IMR-90 (cell line): ENCODE measurements at regions not wholly inside any gene's neighbourhood (a gene's known extent, or its start where the extent isn't known, plus 50 kb on each side); places are given as distances from the start of the nearest gene placed in this dataset.

ENCODE experiments used
- CEBPB ChIP-seq: IDR thresholded peaks from 2 replicates; pipeline ENCODE4 v1.6.1; 2012; ENCODE audit warnings: low read depth, low read length, improper control_type of control experiment
- POLR2A ChIP-seq: IDR thresholded peaks from 2 replicates; pipeline ENCODE4 v1.6.1; 2012; ENCODE audit warnings: mild to moderate bottlenecking, low read depth, low read length
- RAD21 ChIP-seq: IDR thresholded peaks from 2 replicates; pipeline ENCODE4 v1.6.1; 2012; ENCODE audit warnings: low read length, improper control_type of control experiment
- TF ChIP-seq, protein P1 (sequence below): conservative IDR thresholded peaks from 2 replicates; pipeline ENCODE4 v1.5.1; 2012; ENCODE audit warnings: mild to moderate bottlenecking, low read depth, low read length, improper control_type of control experiment

DNA sequence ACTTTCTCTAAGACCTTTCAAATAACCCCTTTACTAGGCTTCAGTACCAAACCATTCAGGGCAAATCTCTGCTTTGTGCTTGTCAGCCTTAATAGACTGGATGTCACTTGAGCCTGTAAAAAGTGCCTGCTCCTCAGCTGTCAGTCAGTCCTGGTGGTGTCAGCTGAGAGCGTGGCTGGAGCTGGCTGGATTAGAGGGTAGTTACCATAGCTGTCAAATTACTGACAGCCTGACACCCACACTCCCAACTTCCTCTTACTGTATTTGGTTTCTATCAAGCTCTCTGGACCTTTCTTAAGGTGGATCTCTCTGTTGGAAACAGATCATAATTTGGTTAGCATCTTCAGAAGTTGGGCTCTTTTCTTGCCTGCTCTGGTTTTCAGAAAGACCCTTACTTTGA is 371.4 kb upstream of the ATP5MC3 start:
- TF ChIP-seq POLR2A, result no peak
- TF ChIP-seq, protein P1, sequence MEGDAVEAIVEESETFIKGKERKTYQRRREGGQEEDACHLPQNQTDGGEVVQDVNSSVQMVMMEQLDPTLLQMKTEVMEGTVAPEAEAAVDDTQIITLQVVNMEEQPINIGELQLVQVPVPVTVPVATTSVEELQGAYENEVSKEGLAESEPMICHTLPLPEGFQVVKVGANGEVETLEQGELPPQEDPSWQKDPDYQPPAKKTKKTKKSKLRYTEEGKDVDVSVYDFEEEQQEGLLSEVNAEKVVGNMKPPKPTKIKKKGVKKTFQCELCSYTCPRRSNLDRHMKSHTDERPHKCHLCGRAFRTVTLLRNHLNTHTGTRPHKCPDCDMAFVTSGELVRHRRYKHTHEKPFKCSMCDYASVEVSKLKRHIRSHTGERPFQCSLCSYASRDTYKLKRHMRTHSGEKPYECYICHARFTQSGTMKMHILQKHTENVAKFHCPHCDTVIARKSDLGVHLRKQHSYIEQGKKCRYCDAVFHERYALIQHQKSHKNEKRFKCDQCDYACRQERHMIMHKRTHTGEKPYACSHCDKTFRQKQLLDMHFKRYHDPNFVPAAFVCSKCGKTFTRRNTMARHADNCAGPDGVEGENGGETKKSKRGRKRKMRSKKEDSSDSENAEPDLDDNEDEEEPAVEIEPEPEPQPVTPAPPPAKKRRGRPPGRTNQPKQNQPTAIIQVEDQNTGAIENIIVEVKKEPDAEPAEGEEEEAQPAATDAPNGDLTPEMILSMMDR, result no peak
- no peak for TF ChIP-seq RAD21
- no peak for TF ChIP-seq CEBPB
